Astrocyte of the hippocampus (primary cell): ENCODE measurements at regions not wholly inside any gene's neighbourhood (a gene's known extent, or its start where the extent isn't known, plus 50 kb on each side); places are given as distances from the start of the nearest gene placed in this dataset.
A peak's percentile ranks its signal among the peaks of the same experiment; 100 is the strongest.

Experiments used
- DNase-seq: peaks from one replicate; pipeline ENCODE4 v3.0.0; 2011; ENCODE audit warnings: low read depth, low spot score

GRCh38 chr6:7048894-7049293 lies 58.9 kb upstream of the RREB1 start:
- no peak for DNase-seq

GRCh38 chr6:7050004-7050403 lies 57.8 kb upstream of the RREB1 start:
- DNase-seq = no peak

GRCh38 chr6:7050872-7051779 lies 56.6 kb upstream of the RREB1 start:
- DNase-seq = peak; percentile 56

GRCh38 chr6:7051780-7052442 lies 55.9 kb upstream of the RREB1 start:
- peak; percentile 58 for DNase-seq

- peak; percentile 79 for DNase-seq
Observed at GRCh38 chr6:7052443-7053011, 55.2 kb upstream of the RREB1 start.

GRCh38 chr6:7053125-7053774 lies 54.5 kb upstream of the RREB1 start:
- no peak for DNase-seq
